K562 (cell line): ENCODE measurements at regions not wholly inside any gene's neighbourhood (a gene's known extent, or its start where the extent isn't known, plus 50 kb on each side); places are given as distances from the start of the nearest gene placed in this dataset.

Experiments
- ATAC-seq: fragments of 200-7000 bp; cut with Tn5 transposase; 3 replicates; pipeline ENCODE4 v1.9.1; 2020; ENCODE audit warnings: moderate library complexity
- BruUV-seq: library from RNA; stranded (reverse); fragments of 400-500 nt; replicated peaks from 2 replicates; lab custom pipeline; 2021; lab: Mats Ljungman, UMichigan
- CTCF ChIA-PET: fragments of 300-600 bp; formaldehyde crosslinking; extraction: SDS; loops from one replicate; lab custom pipeline; 2021; ENCODE audit warnings: low intra/inter-chr PET ratio; lab: Yijun Ruan, JAX
- POLR2A ChIA-PET: fragments of 300-600, 350-650 bp; sonication (Branson Sonifier 250); formaldehyde crosslinking; extraction: SDS; loops from one replicate; lab custom pipeline; 2021; ENCODE audit warnings: antibody characterized with exemption, inconsistent platforms; lab: Yijun Ruan, JAX
- DNase-seq, 4 experiments: peaks; one replicate each; pipeline versions ENCODE4 v3.0.0 to v3.0.0-alpha.2; 2011 to 2018; ENCODE audit warnings: low spot score in 3 of 4, mixed read lengths in 3 of 4; ENCODE audit errors: extremely low read depth in 1 of 4
- FAIRE-seq: peaks from 2 replicates; lab custom pipeline; 2011; peaks lifted over from hg19 to GRCh38; lab: Jason Lieb, UNC
- H2AFZ ChIP-seq: 2 replicates; pipeline ENCODE4 v1.6.0; 2011; ENCODE audit warnings: low read depth, low read length, control low read depth, inconsistent platforms
- H3K27ac ChIP-seq: fragments of 200-600 bp; 3 replicates; pipeline ENCODE4 v1.8.0; 2011; ENCODE audit warnings: low read depth, mild to moderate bottlenecking, control low read depth, inconsistent platforms, low read length, moderate library complexity, mixed read lengths; ENCODE audit errors: extremely low read depth
- H3K27me3 ChIP-seq, 2 experiments: fragments of 300-600 bp in 1 of 2; 2 replicates in 1 of 2; 3 replicates in 1 of 2; pipeline versions ENCODE4 v1.6.0 to v1.8.0; 2011; ENCODE audit warnings: inconsistent platforms in 2 of 2, low read length in 2 of 2, mild to moderate bottlenecking in 1 of 2, mixed read lengths in 1 of 2, moderate library complexity in 1 of 2; ENCODE audit not compliant: control insufficient read depth in 2 of 2, insufficient read depth in 2 of 2
- H3K36me3 ChIP-seq: fragments of 300-600 bp; 3 replicates; pipeline ENCODE4 v1.8.0; 2011; ENCODE audit warnings: mild to moderate bottlenecking, low read length, inconsistent platforms; ENCODE audit not compliant: control insufficient read depth, insufficient read depth
- H3K4me1 ChIP-seq, 2 experiments: fragments of 200-600 bp in 1 of 2; replicated peaks in 1 of 2; 2 replicates in 1 of 2; 3 replicates in 1 of 2; pipeline versions ENCODE4 v1.5.1 to v1.8.0; 2011; ENCODE audit warnings: inconsistent platforms in 2 of 2, low read length in 2 of 2, mild to moderate bottlenecking in 1 of 2, mixed read lengths in 1 of 2, moderate library complexity in 1 of 2; ENCODE audit not compliant: control insufficient read depth in 2 of 2, insufficient read depth in 2 of 2
- H3K4me2 ChIP-seq: 2 replicates; pipeline ENCODE4 v1.6.1; 2011; ENCODE audit warnings: low read length, control low read depth, inconsistent platforms, mixed read lengths; ENCODE audit not compliant: insufficient read depth
- H3K4me3 ChIP-seq: fragments of 200-600 bp; sonication (generic), shearing (Covaris generic); 2 replicates; pipeline ENCODE4 v1.5.1; 2016; ENCODE audit warnings: control low read depth, inconsistent platforms
- H3K79me2 ChIP-seq: fragments of 200-600 bp; 3 replicates; pipeline ENCODE4 v1.8.0; 2011; ENCODE audit warnings: low read length, inconsistent platforms; ENCODE audit not compliant: control insufficient read depth, insufficient read depth
- H3K9ac ChIP-seq, 2 experiments: 2 replicates each; pipeline versions ENCODE4 v1.6.0 to v1.6.1; 2011; ENCODE audit warnings: low read depth in 2 of 2, low read length in 2 of 2, control low read depth in 1 of 2, inconsistent platforms in 1 of 2, mild to moderate bottlenecking in 1 of 2, mixed read lengths in 1 of 2; ENCODE audit not compliant: insufficient read depth in 1 of 2
- H3K9me1 ChIP-seq: one replicate; pipeline ENCODE4 v1.6.0; 2011; ENCODE audit warnings: inconsistent platforms, mild to moderate bottlenecking, low read length, moderate library complexity; ENCODE audit not compliant: control insufficient read depth, insufficient read depth
- H3K9me3 ChIP-seq: replicated peaks from 2 replicates; pipeline ENCODE4 v1.5.1; 2011; ENCODE audit warnings: low read depth, low read length, inconsistent platforms; ENCODE audit not compliant: control insufficient read depth, insufficient read depth
- H4K20me1 ChIP-seq: replicated peaks from 2 replicates; pipeline ENCODE4 v1.6.1; 2011; ENCODE audit warnings: low read length, inconsistent platforms, mixed read lengths; ENCODE audit not compliant: control insufficient read depth, insufficient read depth
- CREB5 ChIP-seq: fragments of 250-450 bp; sonication (Bioruptor Pico); IDR thresholded peaks from 2 replicates; pipeline ENCODE4 v1.5.0; 2020; ENCODE audit warnings: mild to moderate bottlenecking
- MAX ChIP-seq: sonication (generic); formaldehyde crosslinking; IDR thresholded peaks from 2 replicates; pipeline ENCODE4 v1.9.0; 2022; ENCODE audit warnings: mild to moderate bottlenecking, missing genetic modification reagents
- NUFIP1 ChIP-seq: fragments of 450-650 bp; IDR thresholded peaks from 2 replicates; pipeline ENCODE4 v1.6.1; 2018; ENCODE audit not compliant: partially characterized antibody
- POLR2AphosphoS5 ChIP-seq: IDR thresholded peaks from 2 replicates; pipeline ENCODE4 v1.6.1; 2011; ENCODE audit warnings: mild to moderate bottlenecking, low read depth, low read length, moderate library complexity; ENCODE audit not compliant: control insufficient read depth, insufficient read depth
- PREB ChIP-seq: sonication (generic); formaldehyde crosslinking; IDR thresholded peaks from 2 replicates; pipeline ENCODE4 v1.8.1; 2023; ENCODE audit warnings: mild to moderate bottlenecking, missing genetic modification reagents
- RAD51 ChIP-seq: fragments of 450-650 bp; IDR thresholded peaks from 2 replicates; pipeline ENCODE4 v1.7.1; 2016; ENCODE audit warnings: low read depth, mild to moderate bottlenecking, borderline replicate concordance
- TCF15 ChIP-seq: fragments of 250-450 bp; sonication (Bioruptor Pico); IDR thresholded peaks from 2 replicates; pipeline ENCODE4 v1.8.0; 2022; ENCODE audit warnings: moderate library complexity, mild to moderate bottlenecking, inconsistent platforms
- UBTF ChIP-seq, 2 experiments: IDR thresholded peaks; 2 replicates each; pipeline ENCODE4 v1.6.1; 2012; ENCODE audit warnings: improper control_type of control experiment in 2 of 2, low read depth in 2 of 2, low read length in 2 of 2, borderline replicate concordance in 1 of 2
- ZNF217 ChIP-seq: sonication (generic); formaldehyde crosslinking; IDR thresholded peaks from 2 replicates; pipeline ENCODE4 v1.8.0; 2022; ENCODE audit warnings: mild to moderate bottlenecking, missing genetic modification reagents
- ZNF778 ChIP-seq: fragments of 450-650 bp; formaldehyde crosslinking; IDR thresholded peaks from 2 replicates; pipeline ENCODE4 v1.4.0; 2020; ENCODE audit warnings: mild to moderate bottlenecking, moderate library complexity
- ZNF785 ChIP-seq: fragments of 250-450 bp; sonication (Bioruptor Pico); IDR thresholded peaks from 2 replicates; pipeline ENCODE4 v1.4.0; 2020; ENCODE audit warnings: mild to moderate bottlenecking
- in situ Hi-C: fragments of 300-500 bp; cut with MboI; formaldehyde crosslinking; loops from 4 replicates; pipeline ENCODE4 v1.15.0; 2018; ENCODE audit warnings: inconsistent platforms, mixed read lengths
- intact Hi-C: fragments of 100-400 bp; cut with micrococcal nuclease; formaldehyde crosslinking; loops from 2 replicates; pipeline ENCODE4 v1.14.2; 2022

- TF ChIP-seq ZNF217 (CRISPR knock-in tag), result no peak
- TF ChIP-seq ZNF778 (CRISPR knock-in tag), result no peak
- no peak for TF ChIP-seq UBTF (IDR thresholded peaks at IDR 0.05; ENCODE audit: borderline replicate concordance in 1 of 2, low read depth in 2 of 2, low read length in 2 of 2)
- TF ChIP-seq CREB5, result no peak
- no peak for TF ChIP-seq ZNF785 (CRISPR knock-in tag)
- TF ChIP-seq POLR2AphosphoS5, result no peak
- no peak for TF ChIP-seq RAD51
These were observed 86.4 kb upstream of the ELMO1 start (continued) for GRCh38 chr7:37534893-37535610.

- Histone ChIP-seq H3K27ac (no peak overlapping the region), H4K20me1 (no peaks in the 10 kb centered on the region), H2AFZ (no peak overlapping the region), H3K4me2 (no peak overlapping the region), H3K9me3 (no peaks in the 10 kb centered on the region), H3K4me1 (no peaks in the 10 kb centered on the region), H3K9ac (no peak overlapping the region), H3K9me1 (no peaks in the 10 kb centered on the region), H3K79me2 (no peaks in the 10 kb centered on the region), H3K36me3 (no peaks in the 10 kb centered on the region), H3K27me3 (no peaks in the 10 kb centered on the region), H3K4me3 (no peak overlapping the region)
- intact Hi-C loops (no loop called here), in situ Hi-C loops (no loop called here)
- ChIA-PET POLR2A (no interaction called here), CTCF (no interaction called here)
- ATAC-seq (no peak), FAIRE-seq (no peak), DNase-seq (no peak)
- BruUV-seq, result no TSS peak
- TF ChIP-seq TCF15 (CRISPR knock-in tag) (no peak), MAX (CRISPR knock-in tag) (no peak), PREB (no peak), NUFIP1 (no peak)
These were observed 87.2 kb upstream of the ELMO1 start for GRCh38 chr7:37535841-37536240.
